ENCODE measurements at regions not wholly inside any gene's neighbourhood (a gene's known extent, or its start where the extent isn't known, plus 50 kb on each side); places are given as distances from the start of the nearest gene placed in this dataset.
"Not testable (repeated sequence)": the region's sequence is repeated elsewhere in the genome, so short reads cannot be mapped to it uniquely, and the experiment has no call there.

- DNase-seq: no peak
Observed at GRCh38 chrX:151042842-151043241, 59.7 kb downstream of the HMGB3 start.

- not testable (repeated sequence) for DNase-seq
Observed at GRCh38 chrX:151066373-151066772, 83.2 kb downstream of the HMGB3 start.

- DNase-seq: no peak
Observed at GRCh38 chrX:151073767-151074166, 90.6 kb downstream of the HMGB3 start.

- no peak for DNase-seq
Observed at GRCh38 chrX:151081016-151081415, 95.4 kb upstream of the GPR50 start.

GRCh38 chrX:151082077-151082948, 94.1 kb upstream of the GPR50 start:
- peak; percentile 32 to 42 for DNase-seq

GRCh38 chrX:151084454-151084853, 91.9 kb upstream of the GPR50 start:
- no peak for DNase-seq

- DNase-seq: no peak
Observed at GRCh38 chrX:151085207-151085606, 91.2 kb upstream of the GPR50 start.

- DNase-seq: no peak
Observed at GRCh38 chrX:151088221-151088620, 88.2 kb upstream of the GPR50 start.

GRCh38 chrX:151099001-151099400, 77.4 kb upstream of the GPR50 start:
- no peak for DNase-seq

GRCh38 chrX:151100799-151101198, 75.6 kb upstream of the GPR50 start:
- no peak for DNase-seq

GRCh38 chrX:151113200-151113599, 63.2 kb upstream of the GPR50 start:
- not testable (repeated sequence) for DNase-seq
